ENCODE measurements at regions not wholly inside any gene's neighbourhood (a gene's known extent, or its start where the extent isn't known, plus 50 kb on each side); places are given as distances from the start of the nearest gene placed in this dataset.

DNA sequence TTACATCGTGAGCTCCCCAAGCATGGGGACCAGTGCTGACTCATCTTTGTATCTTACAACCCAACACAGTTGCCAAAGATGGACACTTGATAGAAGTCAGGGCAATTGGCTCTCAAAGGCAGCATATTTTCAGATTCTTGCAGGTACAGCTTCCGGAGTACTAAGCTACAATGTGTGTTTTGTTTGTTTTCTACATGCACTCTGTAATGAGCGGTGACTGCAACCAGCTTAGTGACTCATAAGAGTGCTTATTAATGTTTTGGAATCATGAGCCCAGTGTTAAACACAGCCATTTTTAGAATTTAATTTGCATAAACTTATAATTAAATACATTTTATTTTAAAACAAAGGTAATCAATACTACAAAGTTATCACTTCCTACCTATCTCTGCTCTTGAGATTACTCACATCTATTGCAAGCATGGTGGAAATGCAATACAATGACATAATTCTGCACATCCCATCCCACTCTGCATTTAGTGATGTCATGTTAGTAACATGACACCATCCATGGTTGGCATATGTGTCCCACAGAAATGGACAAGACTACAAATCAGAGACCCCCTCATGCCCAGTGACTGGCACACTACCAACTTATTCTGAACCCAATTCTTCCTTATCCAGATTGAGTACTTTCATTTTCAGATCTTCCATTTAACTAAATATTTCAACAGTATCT lies 399.8 kb upstream of the ST6GAL2 start:
- Histone ChIP-seq H3K9me3 (ENCODE audit: control insufficient read depth in 4 of 4, insufficient read depth in 3 of 4, low read length in 3 of 4) (no peaks in the 10 kb centered on the region), H3K4me3 (no peak overlapping the region), H3K9ac (ENCODE audit: insufficient read depth in 1 of 2, low read length in 2 of 2) (no peak overlapping the region), H3K27me3 (ENCODE audit: control insufficient read depth in 3 of 3, insufficient read depth in 3 of 3, low read length in 2 of 3) (no peaks in the 10 kb centered on the region), H3K36me3 (ENCODE audit: control insufficient read depth in 4 of 4, insufficient read depth in 4 of 4, low read length in 4 of 4) (no peaks in the 10 kb centered on the region), H3K4me1 (ENCODE audit: control insufficient read depth in 5 of 5, insufficient read depth in 5 of 5, low read length in 5 of 5) (no peaks in the 10 kb centered on the region), H3K27ac (ENCODE audit: low read depth in 1 of 2, low read length in 1 of 2) (no peak overlapping the region)
- no peak for ATAC-seq (ENCODE audit: insufficient read depth, low FRiP score)
- TF ChIP-seq, protein P1, sequence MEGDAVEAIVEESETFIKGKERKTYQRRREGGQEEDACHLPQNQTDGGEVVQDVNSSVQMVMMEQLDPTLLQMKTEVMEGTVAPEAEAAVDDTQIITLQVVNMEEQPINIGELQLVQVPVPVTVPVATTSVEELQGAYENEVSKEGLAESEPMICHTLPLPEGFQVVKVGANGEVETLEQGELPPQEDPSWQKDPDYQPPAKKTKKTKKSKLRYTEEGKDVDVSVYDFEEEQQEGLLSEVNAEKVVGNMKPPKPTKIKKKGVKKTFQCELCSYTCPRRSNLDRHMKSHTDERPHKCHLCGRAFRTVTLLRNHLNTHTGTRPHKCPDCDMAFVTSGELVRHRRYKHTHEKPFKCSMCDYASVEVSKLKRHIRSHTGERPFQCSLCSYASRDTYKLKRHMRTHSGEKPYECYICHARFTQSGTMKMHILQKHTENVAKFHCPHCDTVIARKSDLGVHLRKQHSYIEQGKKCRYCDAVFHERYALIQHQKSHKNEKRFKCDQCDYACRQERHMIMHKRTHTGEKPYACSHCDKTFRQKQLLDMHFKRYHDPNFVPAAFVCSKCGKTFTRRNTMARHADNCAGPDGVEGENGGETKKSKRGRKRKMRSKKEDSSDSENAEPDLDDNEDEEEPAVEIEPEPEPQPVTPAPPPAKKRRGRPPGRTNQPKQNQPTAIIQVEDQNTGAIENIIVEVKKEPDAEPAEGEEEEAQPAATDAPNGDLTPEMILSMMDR (IDR thresholded peaks at IDR 0.05; ENCODE audit: control extremely low read depth, extremely low read depth), result no peak
- 89 to 91% methylated on average over 3 of the region's 3 CpGs for WGBS, 2 donors
- no peak for DNase-seq

DNA sequence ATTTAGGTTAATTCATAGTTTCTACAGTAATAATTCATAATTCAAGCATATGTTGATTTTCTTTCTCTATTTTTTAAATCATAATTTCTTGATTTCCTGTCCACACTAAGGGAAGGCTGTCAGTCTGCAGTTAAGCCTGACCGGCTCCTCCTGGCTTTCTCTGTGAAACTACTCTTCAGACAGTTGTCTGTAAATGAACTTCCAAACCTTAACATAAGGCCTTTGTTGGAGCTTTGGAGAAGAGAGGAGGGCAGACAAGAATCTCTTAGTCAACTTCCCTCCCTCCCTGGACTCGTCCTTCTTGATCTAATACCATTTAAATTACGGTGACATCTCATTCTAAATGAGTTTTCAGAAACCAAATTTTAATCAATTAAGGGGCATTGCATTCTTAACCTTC lies 404.1 kb upstream of the ST6GAL2 start:
- WGBS, 2 donors, result 76 to 81% methylated on average over 3 of the region's 3 CpGs
- H3K9me3 ChIP-seq (ENCODE audit: control insufficient read depth in 4 of 4, insufficient read depth in 3 of 4, low read length in 3 of 4), result no peaks in the 10 kb centered on the region
- H3K4me3 ChIP-seq, result no peak overlapping the region
- no peak for DNase-seq
- H3K27ac ChIP-seq (ENCODE audit: low read depth in 1 of 2, low read length in 1 of 2), result no peak overlapping the region
- TF ChIP-seq, protein P1 (IDR thresholded peaks at IDR 0.05; ENCODE audit: control extremely low read depth, extremely low read depth), result no peak
- H3K27me3 ChIP-seq (ENCODE audit: control insufficient read depth in 3 of 3, insufficient read depth in 3 of 3, low read length in 2 of 3), result no peaks in the 10 kb centered on the region
- no peak for ATAC-seq (ENCODE audit: insufficient read depth, low FRiP score)
- H3K36me3 ChIP-seq (ENCODE audit: control insufficient read depth in 4 of 4, insufficient read depth in 4 of 4, low read length in 4 of 4), result no peaks in the 10 kb centered on the region
- H3K4me1 ChIP-seq (ENCODE audit: control insufficient read depth in 5 of 5, insufficient read depth in 5 of 5, low read length in 5 of 5), result no peaks in the 10 kb centered on the region
- H3K9ac ChIP-seq (ENCODE audit: insufficient read depth in 1 of 2, low read length in 2 of 2), result no peak overlapping the region

DNA sequence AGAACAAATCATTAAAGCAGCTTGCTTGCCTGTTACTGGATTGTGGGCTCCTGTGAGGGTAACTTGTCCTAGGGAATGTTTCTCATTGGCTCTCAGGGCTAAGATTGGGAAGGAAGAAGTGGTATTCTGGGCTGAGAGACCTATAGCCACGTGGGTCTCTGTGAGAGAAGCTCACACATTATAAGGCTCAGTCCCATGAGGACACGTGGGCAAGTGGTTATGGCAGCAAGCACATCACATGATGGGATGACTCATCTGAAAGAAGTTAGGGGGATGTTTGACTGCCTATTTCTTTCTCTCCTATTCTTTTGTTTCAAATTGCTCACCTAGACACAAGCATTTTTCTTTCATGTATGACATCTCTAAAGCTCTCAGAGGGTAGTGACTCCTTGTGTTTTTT lies 418.0 kb upstream of the ST6GAL2 start:
- Histone ChIP-seq H3K4me1 (ENCODE audit: control insufficient read depth in 5 of 5, insufficient read depth in 5 of 5, low read length in 5 of 5) (no peaks in the 10 kb centered on the region), H3K27me3 (ENCODE audit: control insufficient read depth in 3 of 3, insufficient read depth in 3 of 3, low read length in 2 of 3) (no peaks in the 10 kb centered on the region), H3K9me3 (ENCODE audit: control insufficient read depth in 4 of 4, insufficient read depth in 3 of 4, low read length in 3 of 4) (no peaks in the 10 kb centered on the region), H3K9ac (ENCODE audit: insufficient read depth in 1 of 2, low read length in 2 of 2) (no peak overlapping the region), H3K36me3 (ENCODE audit: control insufficient read depth in 4 of 4, insufficient read depth in 4 of 4, low read length in 4 of 4) (no peaks in the 10 kb centered on the region), H3K4me3 (no peak overlapping the region), H3K27ac (ENCODE audit: low read depth in 1 of 2, low read length in 1 of 2) (no peak overlapping the region)
- ATAC-seq (ENCODE audit: insufficient read depth, low FRiP score) (no peak), DNase-seq (no peak)
- 33 to 44% methylated on average over 2 of the region's 2 CpGs for WGBS, 2 donors
- TF ChIP-seq, protein P1 (IDR thresholded peaks at IDR 0.05; ENCODE audit: control extremely low read depth, extremely low read depth), result no peak

DNA sequence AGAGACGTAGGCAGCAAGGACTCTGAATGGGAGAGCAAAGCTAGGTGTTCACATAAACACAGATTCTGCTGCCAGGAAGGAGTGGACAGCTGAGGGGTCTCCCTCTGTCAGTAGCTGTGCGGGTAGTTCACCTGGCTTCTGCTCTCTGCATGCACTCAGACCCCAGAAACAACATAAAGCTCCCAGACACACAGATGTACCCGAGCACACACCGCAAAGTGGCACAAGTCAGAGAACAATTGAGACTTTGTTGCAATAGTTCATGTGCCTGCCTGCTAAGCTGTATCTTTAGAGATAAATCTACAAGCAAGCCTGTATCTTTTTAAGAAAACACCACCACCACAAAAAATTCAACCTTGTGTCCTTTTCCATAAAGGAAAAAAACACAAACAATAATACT lies 420.0 kb upstream of the ST6GAL2 start:
- Histone ChIP-seq H3K36me3 (ENCODE audit: control insufficient read depth in 4 of 4, insufficient read depth in 4 of 4, low read length in 4 of 4) (no peaks in the 10 kb centered on the region), H3K4me3 (no peak overlapping the region), H3K9ac (ENCODE audit: insufficient read depth in 1 of 2, low read length in 2 of 2) (no peak overlapping the region), H3K27ac (ENCODE audit: low read depth in 1 of 2, low read length in 1 of 2) (no peak overlapping the region), H3K27me3 (ENCODE audit: control insufficient read depth in 3 of 3, insufficient read depth in 3 of 3, low read length in 2 of 3) (no peaks in the 10 kb centered on the region), H3K9me3 (ENCODE audit: control insufficient read depth in 4 of 4, insufficient read depth in 3 of 4, low read length in 3 of 4) (no peaks in the 10 kb centered on the region), H3K4me1 (ENCODE audit: control insufficient read depth in 5 of 5, insufficient read depth in 5 of 5, low read length in 5 of 5) (no peaks in the 10 kb centered on the region)
- DNase-seq (no peak), ATAC-seq (ENCODE audit: insufficient read depth, low FRiP score) (no peak)
- TF ChIP-seq, protein P1 (IDR thresholded peaks at IDR 0.05; ENCODE audit: control extremely low read depth, extremely low read depth), result no peak
- 59 to 68% methylated on average over 4 of the region's 4 CpGs for WGBS, 2 donors
